GM23338 (cell line): ENCODE measurements at regions not wholly inside any gene's neighbourhood (a gene's known extent, or its start where the extent isn't known, plus 50 kb on each side); places are given as distances from the start of the nearest gene placed in this dataset.
A peak's percentile ranks its signal among the peaks of the same experiment; 100 is the strongest.

Experiments used
- ATAC-seq: fragments of 200-7000 bp; cut with Tn5 transposase; 3 replicates; pipeline ENCODE4 v1.9.1; 2020
- DNase-seq: peaks from one replicate; pipeline ENCODE4 v3.0.0-alpha.2; 2015; ENCODE audit warnings: low spot score
- H2AFZ ChIP-seq: fragments of 200-600 bp; sonication (generic); 2 replicates; pipeline ENCODE4 v1.8.0; 2016; ENCODE audit warnings: antibody characterized with exemption, mild to moderate bottlenecking, moderate library complexity
- H3F3A ChIP-seq: fragments of 200-600 bp; sonication (generic); replicated peaks from 2 replicates; pipeline ENCODE4 v1.8.0; 2017; ENCODE audit warnings: antibody characterized with exemption, mixed run types, low read depth
- H3K27ac ChIP-seq: fragments of 200-600 bp; sonication (generic); 2 replicates; pipeline ENCODE4 v1.6.1; 2016; ENCODE audit warnings: low read depth
- H3K27me3 ChIP-seq: fragments of 200-600 bp; sonication (generic); 2 replicates; pipeline ENCODE4 v1.8.0; 2016; ENCODE audit warnings: mild to moderate bottlenecking, mixed run types, moderate library complexity; ENCODE audit not compliant: insufficient read depth
- H3K36me3 ChIP-seq: fragments of 200-600 bp; sonication (generic); 2 replicates; pipeline ENCODE4 v1.8.0; 2016; ENCODE audit warnings: mild to moderate bottlenecking; ENCODE audit not compliant: insufficient read depth
- H3K4me1 ChIP-seq: fragments of 200-600 bp; sonication (generic); 2 replicates; pipeline ENCODE4 v1.8.0; 2016; ENCODE audit warnings: mild to moderate bottlenecking, moderate library complexity; ENCODE audit not compliant: insufficient read depth
- H3K4me2 ChIP-seq: fragments of 200-600 bp; sonication (generic); 2 replicates; pipeline ENCODE4 v1.7.1; 2017; ENCODE audit warnings: mixed run types
- H3K4me3 ChIP-seq: fragments of 200-600 bp; sonication (generic); 2 replicates; pipeline ENCODE4 v1.6.1; 2016; ENCODE audit warnings: mixed run types
- H3K79me2 ChIP-seq: fragments of 200-600 bp; sonication (generic); replicated peaks from 2 replicates; pipeline ENCODE4 v1.8.0; 2017; ENCODE audit warnings: mild to moderate bottlenecking; ENCODE audit not compliant: insufficient read depth
- H3K9me2 ChIP-seq: fragments of 200-600 bp; sonication (generic); 2 replicates; pipeline ENCODE4 v1.8.0; 2017; ENCODE audit not compliant: insufficient read depth
- H4K20me1 ChIP-seq: fragments of 200-600 bp; sonication (generic); replicated peaks from 2 replicates; pipeline ENCODE4 v1.8.0; 2017; ENCODE audit warnings: mild to moderate bottlenecking; ENCODE audit not compliant: insufficient read depth
- H3K27ac Mint-ChIP-seq: 2 replicates; pipeline ENCODE4 v1.8.0; 2020; ENCODE audit warnings: inconsistent platforms, mild to moderate bottlenecking, moderate library complexity, mixed read lengths
- H3K27me3 Mint-ChIP-seq: 3 replicates; pipeline ENCODE4 v1.8.0; 2022; ENCODE audit warnings: low read depth, mild to moderate bottlenecking, moderate library complexity, mixed read lengths, inconsistent platforms; ENCODE audit not compliant: insufficient read depth, poor library complexity
- H3K36me3 Mint-ChIP-seq: 3 replicates; pipeline ENCODE4 v1.8.0; 2021; ENCODE audit warnings: low read depth, mild to moderate bottlenecking, inconsistent platforms, moderate library complexity, mixed read lengths
- H3K4me1 Mint-ChIP-seq: 3 replicates; pipeline ENCODE4 v1.8.0; 2020; ENCODE audit warnings: mild to moderate bottlenecking, inconsistent platforms, mixed read lengths
- H3K4me3 Mint-ChIP-seq: 3 replicates; pipeline ENCODE4 v1.8.0; 2021; ENCODE audit warnings: moderate library complexity, mild to moderate bottlenecking, inconsistent platforms, mixed read lengths
- H3K9me3 Mint-ChIP-seq: 3 replicates; pipeline ENCODE4 v1.8.0; 2020; ENCODE audit warnings: moderate library complexity, mild to moderate bottlenecking, inconsistent platforms, mixed read lengths
- CREB1 ChIP-seq: fragments of 250-450 bp; sonication (Bioruptor Pico); IDR thresholded peaks from 2 replicates; pipeline ENCODE4 v1.5.0; 2020; ENCODE audit warnings: low read depth, mild to moderate bottlenecking, moderate library complexity
- EZH2phosphoT487 ChIP-seq: fragments of 200-600 bp; sonication (generic); IDR thresholded peaks from one replicate; pipeline ENCODE4 v1.8.1; 2018; ENCODE audit warnings: antibody characterized with exemption; ENCODE audit not compliant: unreplicated experiment
- JUNB ChIP-seq: IDR thresholded peaks from one replicate; pipeline ENCODE4 v1.6.1; 2016; ENCODE audit warnings: antibody characterized with exemption; ENCODE audit not compliant: unreplicated experiment
- POLR2AphosphoS5 ChIP-seq: IDR thresholded peaks from 2 replicates; pipeline ENCODE4 v1.6.1; 2016; ENCODE audit warnings: antibody characterized with exemption, low read depth
- STAT1 ChIP-seq: IDR thresholded peaks from one replicate; pipeline ENCODE4 v1.6.1; 2016; ENCODE audit warnings: antibody characterized with exemption; ENCODE audit not compliant: unreplicated experiment
- ZNF114 ChIP-seq: fragments of 250-450 bp; sonication (Bioruptor Pico); IDR thresholded peaks from 2 replicates; pipeline ENCODE4 v1.5.0; 2020; ENCODE audit warnings: mild to moderate bottlenecking, moderate library complexity
- ZNF331 ChIP-seq: fragments of 250-450 bp; sonication (Bioruptor Pico); IDR thresholded peaks from 2 replicates; pipeline ENCODE4 v1.5.0; 2020; ENCODE audit warnings: low read depth, mild to moderate bottlenecking, moderate library complexity
- TF ChIP-seq, protein P1 (sequence below): IDR thresholded peaks from 2 replicates; pipeline ENCODE4 v1.6.1; 2016; ENCODE audit warnings: antibody characterized with exemption
- TF ChIP-seq, protein P2 (sequence below): fragments of 250-450 bp; sonication (Bioruptor Pico); IDR thresholded peaks from 2 replicates; pipeline ENCODE4 v1.5.0; 2020; ENCODE audit warnings: mild to moderate bottlenecking, moderate library complexity
- TF ChIP-seq, protein P3 (sequence below): IDR thresholded peaks from one replicate; pipeline ENCODE4 v1.6.1; 2018; ENCODE audit warnings: antibody characterized with exemption; ENCODE audit not compliant: unreplicated experiment
- TF ChIP-seq, protein P4 (sequence below), 2 experiments: fragments of 200-600 bp in 1 of 2; sonication (generic) in 1 of 2; conservative IDR thresholded peaks; 2 replicates each; pipeline versions ENCODE4 v1.5.1 to v1.6.1; 2016 to 2017; ENCODE audit warnings: antibody characterized with exemption in 2 of 2, low read depth in 2 of 2, mild to moderate bottlenecking in 2 of 2, moderate library complexity in 1 of 2

DNA sequence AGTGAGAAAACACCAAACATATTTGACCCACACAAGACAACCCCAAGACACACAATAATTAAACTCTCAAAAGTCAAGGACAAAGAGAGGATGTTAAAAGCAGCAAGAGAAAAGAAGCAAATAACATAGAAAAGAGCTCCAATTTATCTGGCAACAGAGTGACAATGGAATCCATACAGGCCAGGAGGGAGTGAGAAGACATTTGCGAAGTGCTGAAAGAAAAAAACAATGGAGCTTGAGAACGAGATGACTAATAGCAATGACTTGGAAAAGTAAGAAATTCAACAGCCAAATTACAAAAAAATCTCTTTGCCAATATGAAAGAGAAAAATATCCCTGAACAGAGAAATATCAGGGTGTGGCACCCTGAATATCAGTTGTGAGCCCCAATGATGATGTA lies 61.6 kb downstream of the MAD2L1 start (continued):
- TF ChIP-seq, protein P1, sequence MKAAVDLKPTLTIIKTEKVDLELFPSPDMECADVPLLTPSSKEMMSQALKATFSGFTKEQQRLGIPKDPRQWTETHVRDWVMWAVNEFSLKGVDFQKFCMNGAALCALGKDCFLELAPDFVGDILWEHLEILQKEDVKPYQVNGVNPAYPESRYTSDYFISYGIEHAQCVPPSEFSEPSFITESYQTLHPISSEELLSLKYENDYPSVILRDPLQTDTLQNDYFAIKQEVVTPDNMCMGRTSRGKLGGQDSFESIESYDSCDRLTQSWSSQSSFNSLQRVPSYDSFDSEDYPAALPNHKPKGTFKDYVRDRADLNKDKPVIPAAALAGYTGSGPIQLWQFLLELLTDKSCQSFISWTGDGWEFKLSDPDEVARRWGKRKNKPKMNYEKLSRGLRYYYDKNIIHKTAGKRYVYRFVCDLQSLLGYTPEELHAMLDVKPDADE = no peak
- no peak for TF ChIP-seq ZNF331 (CRISPR knock-in tag)

DNA sequence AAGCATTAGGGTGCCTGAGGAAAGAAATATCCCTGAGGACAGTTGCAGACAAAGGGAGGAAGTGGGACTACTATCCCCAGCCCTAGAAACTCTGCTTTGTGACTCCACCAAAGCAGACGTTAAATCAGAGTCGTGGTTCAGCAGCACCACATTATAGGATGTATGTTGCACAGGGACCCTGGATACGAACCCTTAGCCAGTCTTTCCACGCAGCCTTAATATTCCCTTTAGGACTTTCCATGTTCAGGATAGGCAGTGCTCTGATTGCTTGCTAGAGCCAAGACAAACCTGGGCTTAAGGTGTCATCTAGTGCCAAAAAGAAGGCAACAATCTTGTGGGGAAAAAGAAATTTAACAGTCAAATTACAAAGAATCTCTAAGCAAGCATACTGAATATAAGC lies 62.6 kb downstream of the MAD2L1 start:
- H3K27ac Mint-ChIP-seq = 0 out of 2 replicates have a peak overlapping the region, but pooled peaks have one; percentile 56
- TF ChIP-seq ZNF114 (CRISPR knock-in tag) = no peak
- TF ChIP-seq, protein P2, sequence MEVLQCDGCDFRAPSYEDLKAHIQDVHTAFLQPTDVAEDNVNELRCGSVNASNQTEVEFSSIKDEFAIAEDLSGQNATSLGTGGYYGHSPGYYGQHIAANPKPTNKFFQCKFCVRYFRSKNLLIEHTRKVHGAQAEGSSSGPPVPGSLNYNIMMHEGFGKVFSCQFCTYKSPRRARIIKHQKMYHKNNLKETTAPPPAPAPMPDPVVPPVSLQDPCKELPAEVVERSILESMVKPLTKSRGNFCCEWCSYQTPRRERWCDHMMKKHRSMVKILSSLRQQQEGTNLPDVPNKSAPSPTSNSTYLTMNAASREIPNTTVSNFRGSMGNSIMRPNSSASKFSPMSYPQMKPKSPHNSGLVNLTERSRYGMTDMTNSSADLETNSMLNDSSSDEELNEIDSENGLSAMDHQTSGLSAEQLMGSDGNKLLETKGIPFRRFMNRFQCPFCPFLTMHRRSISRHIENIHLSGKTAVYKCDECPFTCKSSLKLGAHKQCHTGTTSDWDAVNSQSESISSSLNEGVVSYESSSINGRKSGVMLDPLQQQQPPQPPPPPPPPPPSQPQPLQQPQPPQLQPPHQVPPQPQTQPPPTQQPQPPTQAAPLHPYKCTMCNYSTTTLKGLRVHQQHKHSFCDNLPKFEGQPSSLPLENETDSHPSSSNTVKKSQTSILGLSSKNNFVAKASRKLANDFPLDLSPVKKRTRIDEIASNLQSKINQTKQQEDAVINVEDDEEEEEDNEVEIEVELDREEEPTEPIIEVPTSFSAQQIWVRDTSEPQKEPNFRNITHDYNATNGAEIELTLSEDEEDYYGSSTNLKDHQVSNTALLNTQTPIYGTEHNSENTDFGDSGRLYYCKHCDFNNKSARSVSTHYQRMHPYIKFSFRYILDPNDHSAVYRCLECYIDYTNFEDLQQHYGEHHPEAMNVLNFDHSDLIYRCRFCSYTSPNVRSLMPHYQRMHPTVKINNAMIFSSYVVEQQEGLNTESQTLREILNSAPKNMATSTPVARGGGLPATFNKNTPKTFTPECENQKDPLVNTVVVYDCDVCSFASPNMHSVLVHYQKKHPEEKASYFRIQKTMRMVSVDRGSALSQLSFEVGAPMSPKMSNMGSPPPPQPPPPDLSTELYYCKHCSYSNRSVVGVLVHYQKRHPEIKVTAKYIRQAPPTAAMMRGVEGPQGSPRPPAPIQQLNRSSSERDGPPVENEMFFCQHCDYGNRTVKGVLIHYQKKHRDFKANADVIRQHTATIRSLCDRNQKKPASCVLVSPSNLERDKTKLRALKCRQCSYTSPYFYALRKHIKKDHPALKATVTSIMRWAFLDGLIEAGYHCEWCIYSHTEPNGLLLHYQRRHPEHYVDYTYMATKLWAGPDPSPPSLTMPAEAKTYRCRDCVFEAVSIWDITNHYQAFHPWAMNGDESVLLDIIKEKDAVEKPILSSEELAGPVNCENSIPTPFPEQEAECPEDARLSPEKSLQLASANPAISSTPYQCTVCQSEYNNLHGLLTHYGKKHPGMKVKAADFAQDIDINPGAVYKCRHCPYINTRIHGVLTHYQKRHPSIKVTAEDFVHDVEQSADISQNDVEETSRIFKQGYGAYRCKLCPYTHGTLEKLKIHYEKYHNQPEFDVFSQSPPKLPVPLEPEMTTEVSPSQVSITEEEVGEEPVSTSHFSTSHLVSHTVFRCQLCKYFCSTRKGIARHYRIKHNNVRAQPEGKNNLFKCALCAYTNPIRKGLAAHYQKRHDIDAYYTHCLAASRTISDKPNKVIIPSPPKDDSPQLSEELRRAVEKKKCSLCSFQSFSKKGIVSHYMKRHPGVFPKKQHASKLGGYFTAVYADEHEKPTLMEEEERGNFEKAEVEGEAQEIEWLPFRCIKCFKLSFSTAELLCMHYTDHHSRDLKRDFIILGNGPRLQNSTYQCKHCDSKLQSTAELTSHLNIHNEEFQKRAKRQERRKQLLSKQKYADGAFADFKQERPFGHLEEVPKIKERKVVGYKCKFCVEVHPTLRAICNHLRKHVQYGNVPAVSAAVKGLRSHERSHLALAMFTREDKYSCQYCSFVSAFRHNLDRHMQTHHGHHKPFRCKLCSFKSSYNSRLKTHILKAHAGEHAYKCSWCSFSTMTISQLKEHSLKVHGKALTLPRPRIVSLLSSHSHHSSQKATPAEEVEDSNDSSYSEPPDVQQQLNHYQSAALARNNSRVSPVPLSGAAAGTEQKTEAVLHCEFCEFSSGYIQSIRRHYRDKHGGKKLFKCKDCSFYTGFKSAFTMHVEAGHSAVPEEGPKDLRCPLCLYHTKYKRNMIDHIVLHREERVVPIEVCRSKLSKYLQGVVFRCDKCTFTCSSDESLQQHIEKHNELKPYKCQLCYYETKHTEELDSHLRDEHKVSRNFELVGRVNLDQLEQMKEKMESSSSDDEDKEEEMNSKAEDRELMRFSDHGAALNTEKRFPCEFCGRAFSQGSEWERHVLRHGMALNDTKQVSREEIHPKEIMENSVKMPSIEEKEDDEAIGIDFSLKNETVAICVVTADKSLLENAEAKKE (CRISPR knock-in tag) = no peak
- peak; percentile 89 for TF ChIP-seq POLR2AphosphoS5
- TF ChIP-seq, protein P3, sequence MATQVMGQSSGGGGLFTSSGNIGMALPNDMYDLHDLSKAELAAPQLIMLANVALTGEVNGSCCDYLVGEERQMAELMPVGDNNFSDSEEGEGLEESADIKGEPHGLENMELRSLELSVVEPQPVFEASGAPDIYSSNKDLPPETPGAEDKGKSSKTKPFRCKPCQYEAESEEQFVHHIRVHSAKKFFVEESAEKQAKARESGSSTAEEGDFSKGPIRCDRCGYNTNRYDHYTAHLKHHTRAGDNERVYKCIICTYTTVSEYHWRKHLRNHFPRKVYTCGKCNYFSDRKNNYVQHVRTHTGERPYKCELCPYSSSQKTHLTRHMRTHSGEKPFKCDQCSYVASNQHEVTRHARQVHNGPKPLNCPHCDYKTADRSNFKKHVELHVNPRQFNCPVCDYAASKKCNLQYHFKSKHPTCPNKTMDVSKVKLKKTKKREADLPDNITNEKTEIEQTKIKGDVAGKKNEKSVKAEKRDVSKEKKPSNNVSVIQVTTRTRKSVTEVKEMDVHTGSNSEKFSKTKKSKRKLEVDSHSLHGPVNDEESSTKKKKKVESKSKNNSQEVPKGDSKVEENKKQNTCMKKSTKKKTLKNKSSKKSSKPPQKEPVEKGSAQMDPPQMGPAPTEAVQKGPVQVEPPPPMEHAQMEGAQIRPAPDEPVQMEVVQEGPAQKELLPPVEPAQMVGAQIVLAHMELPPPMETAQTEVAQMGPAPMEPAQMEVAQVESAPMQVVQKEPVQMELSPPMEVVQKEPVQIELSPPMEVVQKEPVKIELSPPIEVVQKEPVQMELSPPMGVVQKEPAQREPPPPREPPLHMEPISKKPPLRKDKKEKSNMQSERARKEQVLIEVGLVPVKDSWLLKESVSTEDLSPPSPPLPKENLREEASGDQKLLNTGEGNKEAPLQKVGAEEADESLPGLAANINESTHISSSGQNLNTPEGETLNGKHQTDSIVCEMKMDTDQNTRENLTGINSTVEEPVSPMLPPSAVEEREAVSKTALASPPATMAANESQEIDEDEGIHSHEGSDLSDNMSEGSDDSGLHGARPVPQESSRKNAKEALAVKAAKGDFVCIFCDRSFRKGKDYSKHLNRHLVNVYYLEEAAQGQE = no peak
- TF ChIP-seq EZH2phosphoT487 = no peak
- TF ChIP-seq, protein P4, sequence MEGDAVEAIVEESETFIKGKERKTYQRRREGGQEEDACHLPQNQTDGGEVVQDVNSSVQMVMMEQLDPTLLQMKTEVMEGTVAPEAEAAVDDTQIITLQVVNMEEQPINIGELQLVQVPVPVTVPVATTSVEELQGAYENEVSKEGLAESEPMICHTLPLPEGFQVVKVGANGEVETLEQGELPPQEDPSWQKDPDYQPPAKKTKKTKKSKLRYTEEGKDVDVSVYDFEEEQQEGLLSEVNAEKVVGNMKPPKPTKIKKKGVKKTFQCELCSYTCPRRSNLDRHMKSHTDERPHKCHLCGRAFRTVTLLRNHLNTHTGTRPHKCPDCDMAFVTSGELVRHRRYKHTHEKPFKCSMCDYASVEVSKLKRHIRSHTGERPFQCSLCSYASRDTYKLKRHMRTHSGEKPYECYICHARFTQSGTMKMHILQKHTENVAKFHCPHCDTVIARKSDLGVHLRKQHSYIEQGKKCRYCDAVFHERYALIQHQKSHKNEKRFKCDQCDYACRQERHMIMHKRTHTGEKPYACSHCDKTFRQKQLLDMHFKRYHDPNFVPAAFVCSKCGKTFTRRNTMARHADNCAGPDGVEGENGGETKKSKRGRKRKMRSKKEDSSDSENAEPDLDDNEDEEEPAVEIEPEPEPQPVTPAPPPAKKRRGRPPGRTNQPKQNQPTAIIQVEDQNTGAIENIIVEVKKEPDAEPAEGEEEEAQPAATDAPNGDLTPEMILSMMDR (conservative IDR thresholded peaks at IDR 0.05; ENCODE audit: low read depth in 2 of 2) = peak in 1 of 2 experiments; percentile 37; a peak in 2 of 4 replicates
- no peak for TF ChIP-seq STAT1
- no peak for TF ChIP-seq JUNB
- TF ChIP-seq CREB1 (CRISPR knock-in tag) = no peak
- TF ChIP-seq, protein P1 = no peak
- no peak for TF ChIP-seq ZNF331 (CRISPR knock-in tag)

More for the DNA sequence above, 62.6 kb downstream of the MAD2L1 start:
- Histone ChIP-seq H3K27ac (peak overlapping the region; percentile 52; the same call in 1 of the 2 replicates), H3K27me3 (peaks cover 29% of the 10 kb centered on the region), H3F3A (peaks cover 25% of the 10 kb centered on the region), H3K36me3 (peaks cover 39% of the 10 kb centered on the region), H2AFZ (no peak overlapping the region), H4K20me1 (no peaks in the 10 kb centered on the region), H3K79me2 (0 out of 2 replicates have a peak, but pooled peaks cover 3% of the 10 kb centered on the region), H3K4me1 (peaks cover 13% of the 10 kb centered on the region), H3K9me2 (no peaks in the 10 kb centered on the region; the same call in 1 of the 2 replicates), H3K4me2 (no peak overlapping the region), H3K4me3 (no peak overlapping the region)
- ATAC-seq (peak; percentile 41), DNase-seq (peak; percentile 38)
- peaks cover 9% of the 10 kb centered on the region for H3K27me3 Mint-ChIP-seq
- peaks cover 62% of the 10 kb centered on the region; the same call in 2 of the 3 replicates for H3K36me3 Mint-ChIP-seq
- no peak overlapping the region for H3K4me3 Mint-ChIP-seq
- H3K9me3 Mint-ChIP-seq = peaks cover 23% of the 10 kb centered on the region
- peaks cover 20% of the 10 kb centered on the region for H3K4me1 Mint-ChIP-seq
